ENCODE measurements at regions not wholly inside any gene's neighbourhood (a gene's known extent, or its start where the extent isn't known, plus 50 kb on each side); places are given as distances from the start of the nearest gene placed in this dataset.

DNA sequence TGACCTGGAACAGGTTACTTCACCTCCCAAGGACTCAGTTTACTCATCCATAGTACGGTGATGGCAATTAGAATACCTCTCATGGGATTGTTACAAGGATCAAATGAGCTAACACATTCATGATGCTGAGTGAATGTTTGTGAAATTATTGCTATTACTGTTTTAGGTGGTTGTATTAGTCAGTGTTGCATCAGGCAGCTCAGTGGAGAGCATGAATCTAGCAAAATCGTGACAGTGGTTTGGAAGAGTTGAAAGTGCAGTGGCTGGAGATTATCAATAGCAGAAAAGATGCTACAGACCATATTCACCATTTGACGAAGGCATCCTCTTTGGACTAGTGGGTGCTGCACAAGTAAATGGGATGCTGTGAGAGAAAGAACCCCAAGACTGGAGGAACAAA, 50.4 kb upstream of the CTNNBL1 start:
- DNase-seq: no peak

DNA sequence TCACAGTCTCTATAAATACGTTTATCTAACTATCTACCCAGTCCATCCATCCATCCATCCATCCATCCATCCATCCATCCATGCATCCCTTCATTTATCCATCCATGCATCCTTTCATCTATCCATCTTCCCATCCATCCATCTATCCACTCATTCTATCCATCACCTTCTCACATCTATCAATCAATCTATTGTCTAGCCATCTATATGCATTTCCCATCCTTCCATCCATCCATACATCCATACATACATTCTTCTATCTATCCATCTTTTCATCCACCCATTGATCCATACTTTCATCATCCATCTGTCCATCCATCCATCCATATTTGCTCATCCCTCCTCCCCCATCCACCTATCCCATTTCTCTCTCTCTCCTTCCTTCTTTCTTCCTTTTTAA, 51.6 kb upstream of the CTNNBL1 start:
- DNase-seq: no peak

DNA sequence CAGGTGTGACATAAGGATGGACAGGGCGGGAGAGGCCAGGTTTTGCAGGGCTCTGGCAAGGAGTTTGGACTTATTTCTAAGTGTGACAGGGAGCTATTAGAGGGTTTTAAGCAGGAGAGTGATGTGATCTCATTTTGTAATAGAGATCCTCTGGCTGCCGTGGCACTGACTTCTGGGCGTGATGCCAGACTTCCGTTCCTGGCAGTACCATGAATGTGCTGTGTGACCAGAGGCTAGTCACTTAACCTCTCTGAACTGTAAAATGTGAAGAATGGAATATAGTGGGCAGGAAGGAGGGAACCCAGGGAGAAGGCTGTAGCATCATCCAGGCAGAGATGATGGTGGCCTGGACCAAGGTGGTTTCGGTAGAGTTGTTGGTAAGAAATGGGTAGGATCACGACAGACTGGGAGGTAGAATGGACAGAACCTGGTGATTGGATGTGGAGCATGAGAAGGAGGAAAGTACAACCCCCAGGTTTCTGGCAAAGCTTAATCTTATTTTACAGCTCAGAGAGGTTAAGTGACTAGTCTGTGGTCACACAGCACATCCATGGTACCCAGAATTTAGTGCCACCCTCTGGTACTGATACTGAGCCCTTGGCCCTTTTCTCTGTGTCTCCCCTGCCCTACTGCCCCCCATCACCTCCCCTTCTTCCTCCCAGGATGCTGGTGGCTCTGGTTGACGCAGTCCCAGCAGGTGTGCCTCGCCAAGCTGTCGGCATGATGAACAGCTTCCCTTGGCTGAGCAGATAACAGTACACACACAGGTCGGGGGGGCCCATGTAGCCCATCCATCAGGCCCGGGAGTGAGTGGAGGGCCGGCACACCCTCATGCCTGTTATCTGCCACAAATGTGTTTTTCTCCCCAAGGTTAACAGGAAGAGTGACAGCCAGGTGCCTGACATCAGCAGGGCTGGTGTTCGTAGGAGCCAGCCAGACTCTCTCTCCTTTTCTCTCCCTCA, 52.9 kb upstream of the CTNNBL1 start:
- DNase-seq: no peak

DNA sequence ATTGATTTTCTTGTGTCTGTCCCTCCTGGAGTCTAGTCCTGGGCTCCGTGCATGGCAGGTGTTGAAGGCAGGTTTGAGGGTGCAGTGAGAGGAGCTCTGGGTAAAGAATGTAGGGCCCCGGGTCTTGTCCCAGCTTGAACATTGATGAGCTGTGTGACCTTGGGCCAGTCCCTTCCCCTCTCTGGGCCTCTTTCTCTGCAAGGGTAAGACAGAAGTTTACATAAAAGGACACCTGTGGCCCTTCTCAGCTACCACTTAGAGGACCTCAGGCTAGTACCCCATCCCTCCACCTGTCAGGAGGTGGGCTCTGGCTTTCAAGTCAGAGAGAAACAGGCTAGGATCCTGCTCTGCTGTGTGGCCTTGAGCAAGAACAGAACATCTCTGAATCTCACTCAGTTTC, 55.3 kb upstream of the CTNNBL1 start:
- no peak for DNase-seq

DNA sequence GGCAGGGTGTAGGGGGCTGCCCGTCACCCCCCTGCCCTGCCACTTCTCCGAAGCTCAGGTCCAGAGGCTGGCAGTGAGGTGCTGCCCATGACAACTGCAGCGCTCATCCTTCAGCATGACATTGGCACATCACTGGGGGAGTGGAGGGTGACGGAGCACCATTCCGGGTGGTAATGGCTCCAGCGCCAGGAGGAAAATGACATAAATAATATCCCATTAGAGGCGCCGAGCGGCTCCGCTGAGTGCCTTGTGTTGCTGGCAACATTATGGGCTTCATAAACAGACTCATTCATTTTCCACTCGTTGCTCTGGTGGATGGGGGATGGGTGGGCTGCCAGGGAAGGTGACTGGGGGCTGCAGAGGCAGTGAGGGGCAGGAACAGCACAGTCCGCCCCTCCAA, 56.9 kb upstream of the CTNNBL1 start:
- DNase-seq: no peak

DNA sequence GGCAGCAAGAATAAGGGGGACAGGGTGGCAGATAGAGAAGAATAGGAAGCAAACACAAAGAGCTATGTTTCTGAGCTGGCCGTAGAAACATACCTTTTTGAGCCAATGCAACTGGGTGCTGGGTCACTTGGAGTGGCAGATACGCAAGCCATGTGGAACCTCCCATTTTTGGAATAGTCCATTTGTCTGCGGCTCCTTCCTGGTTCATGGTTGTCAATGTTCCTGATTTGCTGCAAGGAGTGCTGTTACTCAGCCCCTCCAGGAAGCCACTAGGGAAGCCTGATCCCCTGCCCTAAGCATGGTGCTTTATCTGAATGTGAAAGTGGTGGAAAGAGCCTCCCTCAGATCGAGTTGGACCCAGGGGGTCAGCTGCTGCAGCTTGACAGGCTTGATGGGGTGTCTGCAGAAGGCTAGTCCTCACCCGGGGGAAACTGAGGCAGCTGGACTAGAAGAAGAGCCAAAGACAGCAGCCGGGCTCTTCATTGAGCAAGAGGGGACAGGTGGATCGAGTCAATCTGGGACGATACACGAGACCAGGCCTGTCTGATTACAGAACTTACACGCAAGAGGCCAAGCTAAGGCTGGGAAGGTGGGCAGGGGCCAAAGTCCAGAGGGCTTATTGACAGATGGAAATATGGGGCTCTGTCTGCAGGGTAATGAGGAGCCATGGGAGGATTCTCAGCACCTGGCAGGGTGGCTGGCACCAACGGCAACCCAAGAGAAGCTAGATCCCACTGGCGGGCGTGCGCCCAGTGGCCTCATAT, 57.4 kb upstream of the CTNNBL1 start:
- no peak for DNase-seq

DNA sequence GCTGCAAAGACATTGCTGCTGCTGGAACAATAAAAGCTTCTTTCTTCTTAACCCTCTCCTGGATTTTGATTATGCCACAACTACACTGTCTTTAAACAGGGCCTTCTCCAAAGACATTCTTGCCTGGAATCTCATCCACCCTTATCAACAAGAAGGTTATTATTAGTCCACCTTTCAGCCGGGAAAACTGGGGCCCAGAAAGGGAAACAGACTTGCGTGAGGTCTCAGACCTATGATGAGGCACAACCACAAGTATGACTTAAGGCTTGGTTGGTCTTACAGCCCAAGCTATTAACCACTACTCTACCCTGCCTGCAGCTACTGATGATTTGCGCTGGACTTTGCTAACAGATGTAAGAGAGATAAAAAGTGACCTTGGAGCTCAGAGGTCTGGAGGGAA, 62.8 kb upstream of the CTNNBL1 start:
- no peak for DNase-seq

DNA sequence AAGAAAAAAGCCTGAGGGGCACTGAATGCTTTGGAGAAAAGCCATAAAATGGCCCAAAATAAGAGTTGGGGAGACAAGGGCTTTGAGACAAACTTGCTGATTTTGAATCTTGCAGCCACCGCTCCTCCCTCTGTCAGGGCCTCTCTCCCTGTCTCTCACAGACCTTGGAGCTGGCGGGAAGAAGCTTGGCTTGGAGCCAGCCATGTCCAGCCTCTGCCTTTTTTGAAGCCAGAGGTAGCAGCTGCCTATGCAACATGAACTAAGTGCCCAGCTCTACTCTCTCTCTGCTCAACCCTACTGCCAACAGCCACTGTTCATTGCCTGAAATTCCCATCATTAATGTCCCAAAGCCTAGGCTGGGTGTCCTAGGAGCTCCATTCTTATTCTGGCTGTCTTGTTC, 63.7 kb upstream of the CTNNBL1 start:
- peak; percentile 46 for DNase-seq

DNA sequence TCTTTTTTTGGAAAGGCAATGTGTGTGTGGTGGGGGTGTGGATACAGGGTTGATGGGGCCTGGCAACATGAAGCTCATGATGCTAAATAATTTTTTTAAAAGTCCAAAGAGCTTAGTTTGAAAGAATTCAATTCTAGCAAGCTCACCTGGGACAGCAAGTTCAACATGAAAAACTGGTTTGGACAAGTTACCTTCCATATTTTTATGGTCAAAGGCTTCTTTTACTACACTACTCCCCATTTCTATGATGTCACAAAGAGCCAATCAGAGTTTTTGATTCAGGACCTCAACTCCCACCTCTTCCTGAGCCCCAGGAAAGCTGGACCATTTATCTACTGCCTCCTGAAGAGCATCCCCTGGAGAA, 66.1 kb upstream of the CTNNBL1 start:
- DNase-seq: no peak

DNA sequence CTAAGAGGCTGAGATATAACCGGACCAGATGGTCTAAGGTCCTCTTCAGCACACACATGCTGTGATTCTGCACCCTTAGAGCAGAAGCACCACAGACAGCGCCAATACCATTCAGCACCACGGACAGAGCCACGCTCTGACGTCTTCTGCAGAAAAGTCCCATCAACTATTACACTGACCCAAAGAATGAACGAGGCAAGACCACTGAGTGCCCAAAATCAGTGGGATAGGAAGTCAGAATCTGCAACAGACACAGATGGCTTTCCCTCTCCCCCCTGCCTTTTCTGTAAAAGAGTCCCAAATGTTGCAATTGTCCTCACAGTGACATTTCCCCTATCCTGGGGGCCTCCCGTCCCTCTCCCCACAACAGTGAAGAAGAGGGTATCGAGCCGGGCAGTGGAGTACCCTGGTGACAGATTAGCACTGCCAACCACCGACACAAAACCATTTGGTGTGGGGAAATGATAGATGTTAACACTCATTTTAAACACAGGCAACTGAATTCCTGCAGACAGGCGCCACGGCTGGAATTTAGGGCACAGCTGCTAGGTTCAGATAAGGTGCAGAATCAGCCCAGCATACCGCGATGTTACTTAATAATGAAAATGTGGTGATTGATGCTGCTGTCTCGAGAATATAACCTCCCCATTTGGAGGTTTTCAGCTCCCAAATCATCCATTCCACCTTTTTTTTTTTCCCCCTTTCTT, 66.6 kb upstream of the CTNNBL1 start:
- no peak for DNase-seq

DNA sequence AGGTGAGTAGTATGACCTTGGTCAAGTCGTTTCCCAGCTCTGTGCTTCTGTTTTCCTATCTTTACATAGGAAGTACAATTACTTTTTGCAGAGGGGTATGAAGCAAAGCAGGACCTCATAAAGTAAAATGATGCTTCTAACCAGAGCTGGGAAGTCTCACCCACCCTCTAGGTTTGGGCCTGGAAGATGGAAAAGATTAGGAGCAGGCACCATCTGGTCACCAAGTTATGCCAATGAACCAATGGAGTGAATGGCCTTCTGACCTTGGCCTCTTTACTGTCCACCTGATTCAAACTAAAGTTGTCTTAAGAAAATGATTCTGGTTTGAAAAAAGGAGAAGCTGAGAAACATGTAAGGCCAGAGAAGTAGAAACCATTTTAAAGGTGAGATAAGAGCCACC, 68.9 kb upstream of the CTNNBL1 start:
- no peak for DNase-seq

DNA sequence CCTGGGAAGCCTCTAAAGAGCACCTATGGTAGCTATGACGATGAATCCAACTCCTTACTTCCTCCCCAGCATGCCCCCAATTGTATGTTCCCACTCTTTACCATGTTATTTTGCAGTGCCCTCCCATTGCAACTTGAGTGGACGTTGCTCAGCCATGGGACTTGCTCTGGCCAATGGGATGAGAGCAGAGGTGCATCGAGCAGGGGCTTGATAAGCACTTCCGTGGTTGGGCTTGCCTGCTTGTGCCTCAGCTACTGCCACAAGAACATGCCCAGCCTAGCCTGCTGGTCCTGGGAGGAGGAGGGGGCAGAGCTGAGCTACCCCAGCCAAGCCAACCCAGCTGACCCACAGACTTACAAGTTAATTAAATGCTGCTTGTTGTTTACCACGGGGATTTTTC, 71.1 kb upstream of the CTNNBL1 start:
- DNase-seq: no peak

DNA sequence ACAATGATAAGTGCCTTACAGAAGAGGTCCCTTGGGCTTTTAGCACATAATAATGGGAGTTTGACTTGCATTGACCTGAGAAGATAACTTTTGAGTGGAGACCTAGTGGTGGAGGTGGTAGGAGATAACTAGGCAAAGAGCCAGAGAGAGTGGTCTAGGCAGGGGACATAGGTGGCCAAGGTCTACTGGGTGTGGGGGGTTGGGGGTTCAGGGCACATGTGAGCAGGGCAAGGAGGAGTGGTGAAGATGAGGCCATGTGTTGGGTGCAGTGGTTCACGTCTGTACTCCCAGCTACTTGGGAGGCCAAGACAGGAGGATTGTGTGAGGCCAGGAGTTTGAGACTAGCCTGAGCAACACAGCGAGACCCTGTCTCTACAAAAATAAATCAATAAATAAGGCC, 74.3 kb upstream of the CTNNBL1 start:
- DNase-seq: no peak

DNA sequence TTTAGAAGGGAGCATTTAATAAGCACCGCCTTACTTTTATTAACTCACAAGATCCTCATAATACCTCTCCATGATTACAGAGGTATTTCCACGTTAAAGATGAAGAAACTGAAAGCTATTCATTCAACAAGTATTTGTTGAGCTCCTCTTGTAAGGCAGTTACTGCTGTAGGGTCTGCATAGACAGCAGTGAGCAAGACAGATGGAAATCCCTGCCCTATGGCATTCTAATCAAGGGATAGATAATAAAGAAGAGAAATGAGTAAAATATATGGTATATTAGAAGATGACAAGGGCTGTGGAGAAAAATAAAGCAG, 77.8 kb upstream of the CTNNBL1 start:
- no peak for DNase-seq

DNA sequence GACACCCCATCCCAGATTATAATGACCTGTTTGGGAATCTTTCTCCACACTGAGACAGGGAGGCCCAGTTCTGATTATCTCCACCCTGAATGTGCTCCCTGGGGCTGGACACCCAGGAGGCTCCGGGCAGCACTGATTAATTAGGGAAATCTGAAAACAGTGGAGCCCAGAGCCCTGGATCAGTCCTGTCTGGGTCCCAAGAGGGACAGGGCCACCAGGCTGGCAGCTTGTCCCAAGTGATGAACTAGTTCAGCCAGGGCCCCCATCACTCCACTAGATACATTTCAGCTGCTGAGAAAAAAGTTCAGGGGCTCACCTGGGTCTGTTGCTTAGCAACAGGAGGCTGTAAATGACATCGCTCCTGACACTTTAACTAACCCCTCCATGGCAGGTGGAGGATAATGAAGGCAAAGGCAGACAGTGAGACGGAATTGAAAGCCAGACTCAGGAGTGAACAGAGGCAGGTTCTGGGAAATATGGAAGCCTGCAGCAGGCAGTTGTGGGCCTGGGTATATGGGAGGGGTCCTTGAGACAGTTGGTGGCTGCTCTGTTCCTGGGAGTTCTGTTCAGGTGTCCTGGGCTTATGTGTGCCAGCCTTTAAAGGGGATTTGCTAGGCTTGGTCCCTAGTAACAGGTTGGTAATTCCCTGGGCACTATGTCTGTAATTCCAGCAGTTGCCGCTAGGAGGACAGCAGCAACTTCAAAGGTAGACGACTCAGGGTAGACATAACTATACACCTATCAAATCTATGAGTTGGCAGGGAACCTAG, 78.3 kb upstream of the CTNNBL1 start:
- DNase-seq: no peak

DNA sequence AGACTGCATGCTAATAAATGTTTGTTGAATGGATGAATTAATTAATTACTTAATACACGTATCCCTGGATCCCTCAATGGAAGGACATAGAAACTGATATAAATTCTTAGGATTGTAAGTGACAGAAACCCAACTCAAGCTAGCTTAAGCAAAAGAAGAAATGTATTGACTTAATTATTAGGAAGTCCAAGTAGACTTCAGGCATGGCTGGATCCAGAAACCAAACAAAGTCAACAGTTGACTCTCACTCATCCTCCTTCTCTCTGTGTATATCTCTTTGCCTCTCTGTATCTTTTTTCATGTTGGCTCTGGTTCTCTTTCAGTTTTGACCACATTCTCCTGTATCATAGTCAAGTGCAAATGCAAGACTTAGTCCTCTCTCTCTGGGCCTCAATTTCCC, 82.0 kb upstream of the CTNNBL1 start:
- no peak for DNase-seq

DNA sequence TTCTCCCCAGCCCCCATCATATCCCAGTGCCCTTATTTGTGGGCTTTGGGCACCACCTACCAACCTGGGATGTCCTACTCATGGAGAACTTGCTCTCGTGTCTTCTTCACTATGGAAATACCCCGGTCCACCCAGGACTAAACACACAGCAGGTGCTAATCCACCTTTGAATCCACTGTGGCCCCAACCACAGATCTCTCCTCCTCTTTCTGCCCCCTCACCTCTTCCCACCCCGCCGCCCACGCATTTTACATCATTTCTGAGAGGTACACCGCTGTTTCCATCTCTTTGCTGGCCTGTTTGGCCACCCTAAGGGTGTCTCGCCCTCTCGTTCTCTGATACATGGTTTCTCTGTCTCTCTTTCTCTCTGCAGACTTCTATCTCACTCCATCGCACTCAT, 82.5 kb upstream of the CTNNBL1 start:
- DNase-seq: no peak

DNA sequence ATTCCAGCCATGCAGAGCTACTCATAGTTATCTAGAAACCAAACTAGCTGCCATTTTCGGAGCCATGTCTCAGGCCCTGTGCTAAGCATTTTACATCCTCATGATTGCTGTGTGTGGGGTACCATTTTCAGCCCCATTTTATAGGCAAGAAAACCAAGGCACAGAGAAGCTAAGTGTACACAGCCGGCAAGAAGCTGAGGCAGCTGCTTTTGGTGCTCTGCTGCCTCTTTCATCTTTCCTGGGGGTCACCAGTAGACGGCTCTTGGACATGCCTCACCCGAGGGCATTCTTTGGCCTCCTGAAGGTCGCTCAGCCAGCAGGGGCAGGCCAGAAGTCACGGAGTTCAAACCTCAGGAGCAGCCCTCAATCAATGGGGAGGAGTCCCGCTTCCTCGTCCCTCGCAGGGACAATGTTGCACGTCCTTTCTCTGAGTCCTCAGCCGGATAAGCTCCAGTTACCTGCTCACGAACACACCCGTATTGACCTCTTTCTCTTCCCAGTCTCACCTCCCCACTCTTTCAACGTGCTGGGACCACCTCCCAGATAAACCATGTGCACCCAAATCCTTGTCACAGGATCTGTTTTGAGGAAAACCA, 82.6 kb upstream of the BLCAP start:
- DNase-seq: no peak

DNA sequence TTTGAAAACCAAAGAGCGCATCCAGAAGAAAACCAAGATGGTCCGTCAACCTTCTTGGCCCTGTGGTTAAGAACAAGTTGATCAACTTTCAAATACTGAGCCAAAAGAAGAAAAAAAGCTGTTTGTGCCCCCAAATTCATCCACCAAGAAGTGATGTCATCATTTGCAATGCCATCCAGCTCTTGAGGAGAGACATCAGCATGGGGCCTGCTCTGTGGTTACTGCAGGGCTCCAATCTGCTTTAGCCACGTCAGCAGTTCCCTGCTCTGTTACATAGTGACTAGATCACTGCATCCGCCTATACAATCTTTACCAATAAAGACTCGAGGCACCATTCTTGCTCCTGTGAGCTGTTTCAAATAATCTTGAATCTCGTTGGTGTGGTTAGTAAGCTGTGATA, 75.0 kb upstream of the BLCAP start:
- DNase-seq: no peak

DNA sequence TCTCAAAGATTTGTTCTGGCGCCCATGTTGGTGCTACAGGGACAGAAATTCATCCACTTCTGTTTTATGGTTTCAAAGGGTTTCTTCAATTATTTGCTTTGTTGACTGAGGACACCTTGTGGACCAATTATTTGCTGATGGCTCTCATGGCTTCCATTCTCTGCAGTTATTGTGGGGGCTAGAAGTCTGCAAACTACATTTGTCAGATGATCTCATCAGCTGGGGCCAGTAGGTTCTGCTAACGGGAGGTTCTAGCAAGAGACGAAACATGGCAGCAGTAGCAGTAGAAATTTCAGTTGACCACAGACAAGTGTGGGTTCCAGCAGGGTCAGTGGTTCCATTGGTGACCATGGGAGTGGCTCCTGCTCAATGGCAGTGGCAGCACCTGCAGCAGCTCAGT, 72.8 kb upstream of the BLCAP start:
- no peak for DNase-seq

DNA sequence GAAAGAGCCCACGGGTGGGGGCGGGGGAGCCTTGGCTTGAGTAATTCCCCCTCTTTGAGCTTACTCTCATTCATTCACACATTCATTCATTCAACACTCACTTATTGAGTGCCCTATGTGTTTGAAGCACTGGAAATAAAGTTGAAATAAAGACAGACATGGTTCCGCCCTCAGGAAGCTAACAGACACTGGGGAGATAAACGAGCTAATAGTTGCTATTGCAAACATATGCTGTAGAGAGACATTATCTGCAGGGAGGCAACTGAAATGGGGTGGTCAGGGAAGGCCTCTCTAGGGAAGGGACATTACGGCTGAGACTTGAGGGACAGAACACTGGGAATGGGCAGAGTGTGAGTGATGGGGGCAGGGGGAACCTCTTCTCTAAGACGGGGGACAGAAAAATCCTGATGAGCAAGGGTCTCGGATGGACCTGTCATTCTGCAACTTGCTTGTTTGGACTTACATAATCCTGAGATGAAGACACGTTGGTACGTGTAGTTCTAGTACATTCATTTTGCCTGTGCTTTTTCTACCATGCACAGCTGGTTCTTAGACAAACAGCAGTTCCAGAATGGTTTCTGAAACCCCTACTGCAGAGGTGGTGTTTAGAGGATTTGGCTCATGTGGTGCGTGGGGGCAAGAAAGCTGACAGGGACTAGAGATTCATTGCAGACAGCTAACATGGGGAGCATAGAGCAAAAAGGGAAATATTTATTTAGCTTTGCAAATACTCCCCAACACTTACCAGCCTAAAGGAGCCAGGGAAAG, 71.1 kb upstream of the BLCAP start:
- DNase-seq: no peak

DNA sequence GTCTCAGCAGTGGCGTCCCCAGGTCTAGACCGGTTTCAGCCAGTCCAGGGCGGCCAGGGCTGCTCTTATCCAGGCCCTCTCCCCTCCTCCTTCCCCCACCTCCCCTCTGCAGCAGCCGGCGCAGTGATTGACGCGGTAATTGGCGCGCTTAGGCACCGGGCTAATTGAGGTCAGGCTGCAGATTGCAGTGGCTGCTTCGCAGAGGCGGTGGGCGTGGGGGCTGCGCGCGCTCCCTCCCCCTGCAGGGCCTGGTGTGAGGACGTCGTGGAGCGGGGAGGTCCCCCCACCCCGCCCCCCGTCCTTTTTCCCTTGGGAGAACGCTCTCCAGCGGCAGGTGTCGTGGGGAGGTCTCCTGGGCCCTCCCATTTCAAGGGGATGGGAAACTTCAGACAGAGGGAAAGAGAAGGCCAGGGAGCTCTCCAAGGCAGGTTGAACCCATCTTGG, 70.4 kb upstream of the BLCAP start:
- DNase-seq: no peak
